HG03039 (cell line): ENCODE measurements at regions not wholly inside any gene's neighbourhood (a gene's known extent, or its start where the extent isn't known, plus 50 kb on each side); places are given as distances from the start of the nearest gene placed in this dataset.
"Not testable (repeated sequence)": the region's sequence is repeated elsewhere in the genome, so short reads cannot be mapped to it uniquely, and the experiment has no call there.

Experiments used
- ATAC-seq: cut with Tn5 transposase; IDR thresholded peaks from one replicate; pipeline ENCODE4 v1.9.1; 2021; ENCODE audit warnings: mild to moderate bottlenecking, moderate library complexity; ENCODE audit not compliant: unreplicated experiment

GRCh38 chr12:76653342-76653741 lies 93.8 kb upstream of the OSBPL8 start:
- ATAC-seq, result no peak

GRCh38 chr12:76664731-76665130 lies 99.2 kb upstream of the ZDHHC17 start:
- no peak for ATAC-seq

GRCh38 chr12:76666290-76666835 lies 97.6 kb upstream of the ZDHHC17 start:
- no peak for ATAC-seq

- ATAC-seq, result no peak
These were observed 93.9 kb upstream of the ZDHHC17 start for GRCh38 chr12:76669981-76670380.

- no peak for ATAC-seq
These were observed 93.1 kb upstream of the ZDHHC17 start for GRCh38 chr12:76670776-76671175.

GRCh38 chr12:76674669-76675315 lies 89.1 kb upstream of the ZDHHC17 start:
- no peak for ATAC-seq

- ATAC-seq, result not testable (repeated sequence)
These were observed 87.7 kb upstream of the ZDHHC17 start for GRCh38 chr12:76676261-76676660.

- no peak for ATAC-seq
These were observed 84.9 kb upstream of the ZDHHC17 start for GRCh38 chr12:76678992-76679391.

GRCh38 chr12:76679778-76680177 lies 84.1 kb upstream of the ZDHHC17 start:
- ATAC-seq, result no peak

GRCh38 chr12:76680940-76681339 lies 83.0 kb upstream of the ZDHHC17 start:
- ATAC-seq, result no peak

- ATAC-seq, result no peak
These were observed 78.7 kb upstream of the ZDHHC17 start for GRCh38 chr12:76685246-76685678.

GRCh38 chr12:76687981-76688380 lies 75.9 kb upstream of the ZDHHC17 start:
- no peak for ATAC-seq

GRCh38 chr12:76688631-76689030 lies 75.3 kb upstream of the ZDHHC17 start:
- ATAC-seq, result no peak

- no peak for ATAC-seq
These were observed 72.8 kb upstream of the ZDHHC17 start for GRCh38 chr12:76690921-76691700.

GRCh38 chr12:76692846-76693245 lies 71.1 kb upstream of the ZDHHC17 start:
- ATAC-seq, result no peak

GRCh38 chr12:76694369-76694768 lies 69.5 kb upstream of the ZDHHC17 start:
- ATAC-seq, result no peak

- no peak for ATAC-seq
These were observed 67.7 kb upstream of the ZDHHC17 start for GRCh38 chr12:76696186-76696585.

GRCh38 chr12:76697849-76698248 lies 66.1 kb upstream of the ZDHHC17 start:
- no peak for ATAC-seq

- ATAC-seq, result no peak
These were observed 65.6 kb upstream of the ZDHHC17 start for GRCh38 chr12:76698316-76698715.

- no peak for ATAC-seq
These were observed 64.9 kb upstream of the ZDHHC17 start for GRCh38 chr12:76698966-76699365.

GRCh38 chr12:76701690-76702089 lies 62.2 kb upstream of the ZDHHC17 start:
- no peak for ATAC-seq

- no peak for ATAC-seq
These were observed 61.0 kb upstream of the ZDHHC17 start for GRCh38 chr12:76702946-76703345.
